Fibroblast of villous mesenchyme (primary cell): ENCODE measurements at regions not wholly inside any gene's neighbourhood (a gene's known extent, or its start where the extent isn't known, plus 50 kb on each side); places are given as distances from the start of the nearest gene placed in this dataset.

Experiments
- DNase-seq: peaks from one replicate; pipeline ENCODE4 v3.0.0-alpha.2; 2010; ENCODE audit warnings: low read depth
- H3K4me3 ChIP-seq: 2 replicates; pipeline ENCODE4 v1.5.1; 2011; ENCODE audit warnings: low read depth, mild to moderate bottlenecking, low read length
- TF ChIP-seq, protein P1 (sequence below): IDR thresholded peaks from 2 replicates; pipeline ENCODE4 v1.5.1; 2012; ENCODE audit warnings: low read depth, mild to moderate bottlenecking, low read length; ENCODE audit not compliant: insufficient read depth

DNA sequence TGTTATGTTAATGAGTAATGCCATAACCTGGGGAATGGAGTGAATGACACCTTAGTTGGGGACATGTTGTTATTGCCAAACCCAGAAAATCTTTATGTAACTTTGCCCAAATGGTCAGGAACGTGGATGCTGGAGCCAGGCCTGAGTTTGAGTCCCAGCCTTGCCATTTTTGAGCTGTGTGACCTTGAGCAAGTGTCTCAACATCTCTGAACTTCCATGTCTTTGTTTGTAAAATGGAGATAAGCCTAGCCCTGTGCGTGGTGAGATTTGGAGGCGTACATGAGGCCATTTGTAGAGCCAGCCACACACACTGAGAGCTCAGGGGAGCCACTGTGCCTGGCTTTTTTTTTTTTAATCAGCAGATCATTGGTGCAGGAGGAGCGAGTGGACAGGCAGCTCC is 247.3 kb downstream of the FOXL1 start:
- H3K4me3 ChIP-seq: no peak overlapping the region
- TF ChIP-seq, protein P1, sequence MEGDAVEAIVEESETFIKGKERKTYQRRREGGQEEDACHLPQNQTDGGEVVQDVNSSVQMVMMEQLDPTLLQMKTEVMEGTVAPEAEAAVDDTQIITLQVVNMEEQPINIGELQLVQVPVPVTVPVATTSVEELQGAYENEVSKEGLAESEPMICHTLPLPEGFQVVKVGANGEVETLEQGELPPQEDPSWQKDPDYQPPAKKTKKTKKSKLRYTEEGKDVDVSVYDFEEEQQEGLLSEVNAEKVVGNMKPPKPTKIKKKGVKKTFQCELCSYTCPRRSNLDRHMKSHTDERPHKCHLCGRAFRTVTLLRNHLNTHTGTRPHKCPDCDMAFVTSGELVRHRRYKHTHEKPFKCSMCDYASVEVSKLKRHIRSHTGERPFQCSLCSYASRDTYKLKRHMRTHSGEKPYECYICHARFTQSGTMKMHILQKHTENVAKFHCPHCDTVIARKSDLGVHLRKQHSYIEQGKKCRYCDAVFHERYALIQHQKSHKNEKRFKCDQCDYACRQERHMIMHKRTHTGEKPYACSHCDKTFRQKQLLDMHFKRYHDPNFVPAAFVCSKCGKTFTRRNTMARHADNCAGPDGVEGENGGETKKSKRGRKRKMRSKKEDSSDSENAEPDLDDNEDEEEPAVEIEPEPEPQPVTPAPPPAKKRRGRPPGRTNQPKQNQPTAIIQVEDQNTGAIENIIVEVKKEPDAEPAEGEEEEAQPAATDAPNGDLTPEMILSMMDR: no peak
- no peak for DNase-seq

DNA sequence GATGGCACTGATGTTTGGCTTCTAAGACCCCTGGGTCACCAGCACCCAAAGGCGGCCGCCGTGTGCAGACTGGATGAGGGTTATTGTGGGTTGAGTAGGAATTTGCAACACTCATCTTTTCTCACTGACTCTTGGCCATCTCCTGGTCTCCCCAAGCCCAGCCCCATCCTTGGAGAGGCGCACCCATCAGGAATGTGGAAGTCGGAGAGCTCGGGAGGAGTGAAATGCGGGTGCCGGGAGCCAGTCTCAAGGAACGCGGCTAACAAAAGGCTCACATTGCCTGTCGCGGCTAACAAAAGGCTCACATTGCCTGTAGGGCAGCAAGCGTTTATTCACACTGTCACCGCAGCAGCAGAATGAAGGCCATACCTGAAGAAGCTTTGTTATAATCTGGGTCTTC is 248.6 kb downstream of the FOXL1 start:
- DNase-seq: no peak
- TF ChIP-seq, protein P1: no peak
- H3K4me3 ChIP-seq: no peak overlapping the region

DNA sequence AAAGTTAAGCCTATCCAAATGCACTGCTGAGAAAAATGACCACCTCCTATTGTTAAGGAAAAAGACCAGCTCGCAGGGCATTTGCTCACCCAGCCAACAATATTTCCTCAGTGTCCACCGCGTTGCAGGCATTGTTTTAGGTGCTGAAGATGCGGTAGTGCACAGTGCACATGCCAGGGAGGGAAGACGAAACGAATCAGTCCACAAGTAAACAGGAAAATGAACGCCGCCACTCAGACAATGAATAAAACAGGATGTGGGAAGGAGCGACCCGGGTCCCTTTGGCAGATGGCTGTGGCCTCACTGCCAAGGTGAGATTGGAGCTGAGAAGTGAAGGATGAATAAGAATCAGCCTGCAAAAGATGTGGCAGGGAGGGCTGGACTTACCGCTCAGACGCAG is 249.2 kb downstream of the FOXL1 start:
- no peak overlapping the region for H3K4me3 ChIP-seq
- DNase-seq: no peak
- TF ChIP-seq, protein P1: no peak

DNA sequence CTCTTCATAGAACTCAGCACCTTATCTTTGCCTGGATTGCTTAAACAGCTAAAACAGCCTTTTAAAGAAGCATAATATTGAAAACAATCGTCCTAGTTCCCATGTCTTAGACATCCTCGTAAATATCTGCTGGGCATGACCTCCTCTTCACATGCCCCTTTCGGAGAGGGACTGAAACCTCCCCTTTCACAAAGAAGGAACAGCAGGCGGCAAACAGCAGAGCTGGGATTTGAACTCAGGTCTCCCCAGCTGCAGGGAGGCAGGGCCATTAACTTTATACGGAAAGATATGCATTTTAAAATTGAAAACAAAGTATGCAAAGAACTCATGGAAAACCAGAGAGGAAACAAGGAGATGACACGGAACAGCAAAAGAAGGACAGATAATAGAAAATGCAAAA is 249.9 kb downstream of the FOXL1 start:
- TF ChIP-seq, protein P1: no peak
- no peak overlapping the region for H3K4me3 ChIP-seq
- no peak for DNase-seq

DNA sequence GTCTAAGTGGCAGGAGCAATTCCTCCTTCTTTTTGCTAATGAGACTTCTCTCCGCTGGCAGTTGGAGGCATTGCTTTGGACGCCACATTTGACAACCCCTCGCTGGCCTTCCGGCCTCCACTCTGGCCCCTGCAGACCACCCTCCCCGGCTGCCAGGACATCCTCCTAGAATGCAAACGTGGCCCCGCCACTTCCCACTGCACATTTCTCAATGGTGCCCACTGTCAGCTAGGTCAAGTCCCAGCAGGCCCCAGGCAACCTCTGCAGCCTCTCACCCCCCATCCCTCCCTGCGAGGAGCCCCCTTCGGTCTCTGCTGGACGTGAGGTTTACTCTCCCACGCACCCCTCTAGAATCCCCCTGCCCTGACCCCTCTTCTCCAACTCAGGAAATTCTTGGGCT is 250.3 kb downstream of the FOXL1 start:
- TF ChIP-seq, protein P1: no peak
- H3K4me3 ChIP-seq: no peak overlapping the region
- DNase-seq: no peak

DNA sequence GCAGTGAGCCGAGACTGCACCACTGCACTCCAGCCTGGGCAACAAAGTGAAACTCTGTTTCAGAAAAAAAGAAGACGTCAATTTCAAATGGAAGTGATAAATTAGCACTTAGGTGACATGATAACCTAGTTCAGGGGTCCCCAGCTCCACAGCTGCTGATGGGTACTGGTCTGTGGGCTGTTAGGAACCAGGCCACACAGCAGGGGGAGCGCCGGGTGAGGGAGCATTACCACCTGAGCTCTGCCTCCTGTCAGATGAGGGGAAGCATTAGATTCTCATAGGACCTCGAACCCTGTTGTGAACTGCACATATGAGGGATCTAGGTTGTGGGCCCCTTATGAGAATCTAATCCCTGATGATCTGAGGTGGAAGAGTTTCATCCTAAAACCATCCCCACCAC is 253.0 kb downstream of the FOXL1 start:
- TF ChIP-seq, protein P1: peak; percentile 17
- no peak overlapping the region for H3K4me3 ChIP-seq
- no peak for DNase-seq

DNA sequence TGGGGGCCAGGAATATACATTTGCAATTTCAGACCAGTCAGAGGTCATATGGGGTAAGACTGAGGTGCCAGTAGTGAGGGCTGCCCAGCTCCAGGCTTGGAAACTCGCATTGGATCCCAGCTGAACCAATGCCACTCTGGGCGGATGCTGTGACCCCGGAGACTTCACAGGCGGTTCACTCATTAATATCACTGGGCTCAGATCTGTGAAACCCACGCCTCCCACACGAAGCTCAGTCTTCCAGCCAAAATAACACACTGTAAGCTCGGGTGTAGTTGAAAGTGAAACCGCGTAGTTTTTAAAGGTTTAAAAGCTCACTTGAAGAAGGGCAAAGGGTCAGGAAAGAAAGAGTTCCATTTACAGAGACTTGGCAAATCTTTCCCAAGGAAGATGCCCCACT is 254.8 kb downstream of the FOXL1 start:
- H3K4me3 ChIP-seq: no peak overlapping the region
- TF ChIP-seq, protein P1: no peak
- peak; percentile 64 for DNase-seq
